NCI-H2227 (cell line): ENCODE measurements at regions not wholly inside any gene's neighbourhood (a gene's known extent, or its start where the extent isn't known, plus 50 kb on each side); places are given as distances from the start of the nearest gene placed in this dataset.

Experiments used
- DNase-seq: peaks from one replicate; lab custom pipeline; 2025; ENCODE audit not compliant: unreplicated experiment; lab: John Stamatoyannopoulos, UW

GRCh38 chr14:30296931-30297405 is 262.0 kb upstream of the G2E3 start:
- DNase-seq = peak; percentile 97

- DNase-seq = peak; percentile 34
Observed at GRCh38 chr14:30297876-30298795, 260.8 kb upstream of the G2E3 start.

GRCh38 chr14:30299915-30300314 is 259.0 kb upstream of the G2E3 start:
- DNase-seq = peak; percentile 33

GRCh38 chr14:30303350-30303749 is 255.6 kb upstream of the G2E3 start:
- DNase-seq = no peak

- DNase-seq = no peak
Observed at GRCh38 chr14:30305346-30305745, 253.6 kb upstream of the G2E3 start.

- DNase-seq = no peak
Observed at GRCh38 chr14:30309405-30309804, 249.6 kb upstream of the G2E3 start.

GRCh38 chr14:30312214-30312613 is 246.7 kb upstream of the G2E3 start:
- DNase-seq = no peak

GRCh38 chr14:30317729-30318128 is 241.2 kb upstream of the G2E3 start:
- DNase-seq = no peak

- no peak for DNase-seq
Observed at GRCh38 chr14:30322819-30323218, 236.1 kb upstream of the G2E3 start.

GRCh38 chr14:30330033-30330432 is 228.9 kb upstream of the G2E3 start:
- DNase-seq = no peak

- peak; percentile 8 for DNase-seq
Observed at GRCh38 chr14:30330445-30330844, 228.5 kb upstream of the G2E3 start.

- DNase-seq = no peak
Observed at GRCh38 chr14:30331030-30331429, 227.9 kb upstream of the G2E3 start.

GRCh38 chr14:30332374-30332773 is 226.6 kb upstream of the G2E3 start:
- no peak for DNase-seq

- DNase-seq = no peak
Observed at GRCh38 chr14:30333934-30334333, 225.0 kb upstream of the G2E3 start.

GRCh38 chr14:30337456-30337855 is 221.5 kb upstream of the G2E3 start:
- no peak for DNase-seq

- DNase-seq = no peak
Observed at GRCh38 chr14:30339311-30339901, 219.6 kb upstream of the G2E3 start.

GRCh38 chr14:30340495-30340894 is 218.5 kb upstream of the G2E3 start:
- DNase-seq = no peak

GRCh38 chr14:30345511-30345910 is 213.4 kb upstream of the G2E3 start:
- DNase-seq = no peak

GRCh38 chr14:30348445-30348844 is 210.5 kb upstream of the G2E3 start:
- DNase-seq = no peak

GRCh38 chr14:30349520-30349919 is 209.4 kb upstream of the G2E3 start:
- DNase-seq = peak; percentile 21

GRCh38 chr14:30354439-30354838 is 204.5 kb upstream of the G2E3 start:
- no peak for DNase-seq

GRCh38 chr14:30355431-30355913 is 203.5 kb upstream of the G2E3 start:
- DNase-seq = peak; percentile 9
